GM12865 (cell line): ENCODE measurements at regions not wholly inside any gene's neighbourhood (a gene's known extent, or its start where the extent isn't known, plus 50 kb on each side); places are given as distances from the start of the nearest gene placed in this dataset.

ENCODE experiments used
- DNase-seq: peaks from one replicate; pipeline ENCODE4 v3.0.0; 2010; ENCODE audit warnings: low read depth
- H3K4me3 ChIP-seq: 2 replicates; pipeline ENCODE4 v1.5.1; 2011; ENCODE audit warnings: mild to moderate bottlenecking, low read depth, low read length, control low read depth
- TF ChIP-seq, protein P1 (sequence below): IDR thresholded peaks from 2 replicates; pipeline ENCODE4 v1.5.1; 2011; ENCODE audit warnings: low read length, control low read depth, low read depth, inconsistent platforms; ENCODE audit not compliant: insufficient read depth; ENCODE audit errors: missing control alignments

DNA sequence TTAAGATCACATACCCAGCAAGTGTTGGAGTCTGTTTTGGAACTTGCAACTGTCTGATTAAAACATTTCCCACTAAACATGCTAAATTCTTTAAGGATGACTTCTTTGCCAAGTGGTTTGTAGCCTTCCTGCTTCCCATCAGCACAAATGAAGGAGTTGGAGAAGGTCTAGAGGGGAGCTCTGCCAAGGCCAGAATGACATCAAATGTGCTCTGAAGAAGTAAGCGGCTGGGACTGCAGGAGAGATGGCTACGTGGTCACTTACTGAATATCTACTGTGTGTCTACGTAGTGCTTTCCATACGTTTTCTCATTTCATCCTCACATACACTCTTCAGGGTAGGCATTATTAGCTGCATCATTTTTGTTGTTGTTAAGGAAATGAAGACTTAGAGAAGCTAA, 135.7 kb upstream of the NLRP1 start:
- TF ChIP-seq, protein P1, sequence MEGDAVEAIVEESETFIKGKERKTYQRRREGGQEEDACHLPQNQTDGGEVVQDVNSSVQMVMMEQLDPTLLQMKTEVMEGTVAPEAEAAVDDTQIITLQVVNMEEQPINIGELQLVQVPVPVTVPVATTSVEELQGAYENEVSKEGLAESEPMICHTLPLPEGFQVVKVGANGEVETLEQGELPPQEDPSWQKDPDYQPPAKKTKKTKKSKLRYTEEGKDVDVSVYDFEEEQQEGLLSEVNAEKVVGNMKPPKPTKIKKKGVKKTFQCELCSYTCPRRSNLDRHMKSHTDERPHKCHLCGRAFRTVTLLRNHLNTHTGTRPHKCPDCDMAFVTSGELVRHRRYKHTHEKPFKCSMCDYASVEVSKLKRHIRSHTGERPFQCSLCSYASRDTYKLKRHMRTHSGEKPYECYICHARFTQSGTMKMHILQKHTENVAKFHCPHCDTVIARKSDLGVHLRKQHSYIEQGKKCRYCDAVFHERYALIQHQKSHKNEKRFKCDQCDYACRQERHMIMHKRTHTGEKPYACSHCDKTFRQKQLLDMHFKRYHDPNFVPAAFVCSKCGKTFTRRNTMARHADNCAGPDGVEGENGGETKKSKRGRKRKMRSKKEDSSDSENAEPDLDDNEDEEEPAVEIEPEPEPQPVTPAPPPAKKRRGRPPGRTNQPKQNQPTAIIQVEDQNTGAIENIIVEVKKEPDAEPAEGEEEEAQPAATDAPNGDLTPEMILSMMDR = no peak
- no peak overlapping the region for H3K4me3 ChIP-seq
- no peak for DNase-seq

DNA sequence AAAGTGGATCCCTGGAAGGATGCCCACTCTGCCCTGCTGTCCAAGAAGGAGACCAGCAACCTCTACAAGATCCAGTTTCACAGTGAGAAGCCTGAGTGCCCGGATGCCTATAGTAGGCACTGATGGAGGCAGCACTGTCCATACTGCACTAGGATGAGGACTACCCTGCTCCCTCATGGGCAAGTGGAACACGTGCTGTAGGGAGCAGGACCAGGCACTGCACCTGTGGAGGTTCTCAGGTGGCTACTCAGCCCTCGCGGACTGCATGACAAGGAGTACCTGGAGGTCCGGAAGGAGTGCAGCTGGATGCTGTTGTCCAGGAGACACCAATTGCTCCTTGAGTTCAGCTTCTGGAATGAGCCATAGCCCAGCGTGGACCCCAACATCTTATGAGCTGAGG, 146.1 kb upstream of the NLRP1 start:
- TF ChIP-seq, protein P1 = no peak
- no peak for DNase-seq
- no peak overlapping the region for H3K4me3 ChIP-seq

DNA sequence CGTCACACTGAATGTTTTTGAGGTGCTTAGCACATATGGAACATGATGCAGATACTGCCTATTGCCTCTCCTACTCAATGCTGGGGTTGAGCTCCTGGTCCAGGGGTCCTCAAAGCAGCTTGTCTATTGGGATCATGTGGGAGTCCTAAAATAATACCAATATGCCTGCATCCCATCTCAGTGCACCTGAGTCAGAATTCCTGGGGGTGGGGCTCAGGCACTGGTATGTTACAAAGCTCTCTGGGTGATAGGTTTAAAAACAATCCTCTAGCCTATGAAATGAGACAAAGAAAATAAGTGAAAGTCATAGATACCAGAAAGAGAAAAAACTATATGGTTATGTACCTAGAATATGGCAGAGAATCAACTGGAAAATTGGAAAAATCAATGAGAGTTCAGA, 156.6 kb upstream of the NLRP1 start:
- DNase-seq = no peak
- TF ChIP-seq, protein P1 = no peak
- H3K4me3 ChIP-seq = no peak overlapping the region

DNA sequence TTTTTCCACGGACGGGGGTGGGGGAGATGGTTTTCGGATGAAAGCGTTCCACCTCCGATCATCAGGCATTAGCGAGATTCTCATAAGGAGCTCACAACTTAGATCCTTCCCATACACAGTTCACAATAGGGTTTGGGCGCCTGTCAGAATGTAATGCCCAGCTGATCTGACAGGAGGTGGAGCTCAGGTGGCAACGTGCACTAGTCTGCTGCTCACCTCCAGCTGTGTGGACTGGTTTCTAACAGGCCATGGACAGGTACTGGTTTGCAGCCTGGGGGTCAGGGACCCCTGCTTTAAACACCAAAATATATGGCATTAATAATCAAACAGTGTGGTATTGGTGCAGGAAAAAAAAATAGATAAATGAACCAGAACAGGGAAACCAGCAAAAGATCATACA, 157.5 kb upstream of the NLRP1 start:
- no peak for DNase-seq
- no peak overlapping the region for H3K4me3 ChIP-seq
- TF ChIP-seq, protein P1 = no peak

DNA sequence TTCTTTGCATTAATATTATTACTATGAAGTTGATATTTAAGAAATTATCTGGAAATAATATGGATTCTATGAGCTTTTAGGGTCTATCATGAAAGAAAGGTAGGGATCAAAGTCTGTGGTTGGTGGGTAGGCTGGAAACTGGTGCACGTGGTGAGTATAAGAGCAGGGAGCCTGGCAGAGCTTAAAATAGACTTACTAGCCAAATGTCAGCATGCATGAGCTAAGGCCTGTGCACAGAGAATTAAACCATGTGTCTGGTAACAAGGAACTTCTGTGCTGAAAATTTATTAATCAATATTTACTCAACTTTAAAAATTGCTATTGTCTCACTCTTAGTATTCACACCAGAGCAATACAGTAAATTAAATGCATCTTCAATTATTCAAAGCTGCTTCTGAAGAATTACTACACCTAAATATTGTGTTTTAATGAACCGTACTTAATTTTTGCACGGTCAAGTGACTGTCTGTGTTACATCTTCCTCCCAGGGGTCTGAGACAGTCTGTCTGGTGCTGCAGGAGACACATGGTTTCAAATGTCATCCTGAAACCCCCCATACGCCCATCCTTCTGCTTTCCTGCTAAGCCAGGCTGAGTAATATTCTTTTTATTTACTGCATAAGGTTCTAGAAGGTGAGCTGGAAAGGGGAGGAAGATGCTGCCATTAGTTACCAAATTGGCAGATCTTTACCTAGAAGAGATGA, 161.0 kb upstream of the NLRP1 start:
- H3K4me3 ChIP-seq = no peak overlapping the region
- TF ChIP-seq, protein P1 = no peak
- no peak for DNase-seq

DNA sequence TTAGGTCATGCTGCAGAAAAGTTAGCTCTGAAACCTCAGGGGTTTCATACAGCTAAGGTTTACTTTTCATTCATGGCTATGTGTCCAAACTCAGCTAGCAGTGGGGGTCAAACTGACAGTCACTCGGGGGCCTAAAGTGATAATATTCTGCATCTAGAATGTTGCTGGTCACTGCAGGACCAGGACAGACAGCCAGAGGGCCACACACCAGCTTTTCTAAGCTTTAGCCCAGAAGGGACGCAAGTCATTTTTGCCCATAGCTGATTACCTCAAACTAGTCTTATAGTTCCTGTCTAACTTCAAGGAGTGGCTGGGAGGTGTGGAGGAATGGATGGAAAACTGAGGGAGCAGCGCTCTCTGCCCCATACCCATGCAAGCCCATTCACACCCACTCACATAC, 163.0 kb upstream of the NLRP1 start:
- TF ChIP-seq, protein P1 = no peak
- no peak for DNase-seq
- H3K4me3 ChIP-seq = no peak overlapping the region

DNA sequence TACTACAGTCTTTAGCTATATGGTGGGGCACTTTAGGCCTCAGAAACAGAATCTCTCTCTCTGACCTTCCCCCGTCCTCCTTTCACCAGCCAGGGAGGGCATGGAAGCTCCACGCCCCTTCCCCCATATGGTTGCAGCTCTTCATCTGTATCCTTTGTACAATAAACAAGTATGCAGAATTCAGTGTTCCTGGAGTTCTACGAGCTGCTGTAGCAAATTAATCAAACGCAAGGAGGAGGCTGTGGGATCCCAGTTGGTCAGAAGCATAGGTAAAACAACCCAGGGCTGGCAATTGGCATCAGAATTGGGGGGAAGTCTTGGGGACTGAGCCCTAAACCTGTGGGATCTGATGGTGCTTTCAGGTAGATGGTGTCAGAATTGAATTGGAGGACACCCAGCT, 163.7 kb upstream of the NLRP1 start:
- H3K4me3 ChIP-seq = no peak overlapping the region
- TF ChIP-seq, protein P1 = no peak
- no peak for DNase-seq
